ENCODE measurements at regions not wholly inside any gene's neighbourhood (a gene's known extent, or its start where the extent isn't known, plus 50 kb on each side); places are given as distances from the start of the nearest gene placed in this dataset.

DNA sequence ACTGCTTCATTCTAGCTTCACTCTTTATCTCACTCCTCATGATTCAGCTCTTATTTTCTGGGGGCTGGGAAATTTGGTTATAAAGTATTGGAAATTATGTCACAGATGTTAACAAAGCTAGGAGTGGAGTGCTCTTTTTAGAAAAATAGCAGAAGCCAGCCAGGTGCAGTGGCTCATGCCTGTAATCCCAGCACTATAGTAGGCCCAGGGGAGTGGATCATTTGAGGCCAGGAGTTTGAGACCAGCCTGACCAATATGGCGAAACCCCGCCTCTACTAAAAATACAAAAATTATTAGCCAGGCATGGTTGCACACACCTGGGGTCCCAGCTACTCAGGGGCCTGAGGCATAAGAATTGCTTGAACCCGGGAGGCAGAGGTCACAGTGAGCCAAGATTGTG lies 97.2 kb upstream of the GUCY1A1 start:
- POLR2A ChIA-PET: no interaction called here
- CTCF ChIA-PET: interaction anchor here (0.6 kb wide), 2 partner anchors 218 to 1574 kb away, joined by 3 read pairs; no protein-coding TSS in a partner anchor
- no peak overlapping the region for H3K4me3 ChIP-seq (ENCODE audit: low read depth, low read length)
- TF ChIP-seq ZNF610 (tag by site-specific recombination; IDR thresholded peaks at IDR 0.05; ENCODE audit: borderline replicate concordance) (no peak), ZNF548 (tag by site-specific recombination; IDR thresholded peaks at IDR 0.05) (no peak), SP7 (tag by site-specific recombination; IDR thresholded peaks at IDR 0.05) (no peak), ZEB2 (tag by site-specific recombination; IDR thresholded peaks at IDR 0.05) (no peak), ZNF623 (tag by site-specific recombination; IDR thresholded peaks at IDR 0.05) (no peak), ZNF121 (tag by site-specific recombination; IDR thresholded peaks at IDR 0.05) (no peak), ZNF24 (tag by site-specific recombination; IDR thresholded peaks at IDR 0.05) (no peak), ZNF366 (tag by site-specific recombination; conservative IDR thresholded peaks at IDR 0.05) (no peak), ZNF311 (tag by site-specific recombination; IDR thresholded peaks at IDR 0.05; ENCODE audit: borderline replicate concordance) (no peak), ZNF585B (tag by site-specific recombination; IDR thresholded peaks at IDR 0.05) (no peak), TRIM28 (IDR thresholded peaks at IDR 0.05; ENCODE audit: borderline replicate concordance, low read length) (no peak), ZNF549 (tag by site-specific recombination; IDR thresholded peaks at IDR 0.05) (no peak), ZNF571 (tag by site-specific recombination; IDR thresholded peaks at IDR 0.05) (no peak), ZBTB20 (tag by site-specific recombination; IDR thresholded peaks at IDR 0.05) (no peak), ZNF792 (tag by site-specific recombination; IDR thresholded peaks at IDR 0.05) (no peak), ZNF747 (tag by site-specific recombination; IDR thresholded peaks at IDR 0.05) (no peak), SETDB1 (IDR thresholded peaks at IDR 0.05; ENCODE audit: insufficient read length, low read length) (no peak)
- TF ChIP-seq, protein P1, sequence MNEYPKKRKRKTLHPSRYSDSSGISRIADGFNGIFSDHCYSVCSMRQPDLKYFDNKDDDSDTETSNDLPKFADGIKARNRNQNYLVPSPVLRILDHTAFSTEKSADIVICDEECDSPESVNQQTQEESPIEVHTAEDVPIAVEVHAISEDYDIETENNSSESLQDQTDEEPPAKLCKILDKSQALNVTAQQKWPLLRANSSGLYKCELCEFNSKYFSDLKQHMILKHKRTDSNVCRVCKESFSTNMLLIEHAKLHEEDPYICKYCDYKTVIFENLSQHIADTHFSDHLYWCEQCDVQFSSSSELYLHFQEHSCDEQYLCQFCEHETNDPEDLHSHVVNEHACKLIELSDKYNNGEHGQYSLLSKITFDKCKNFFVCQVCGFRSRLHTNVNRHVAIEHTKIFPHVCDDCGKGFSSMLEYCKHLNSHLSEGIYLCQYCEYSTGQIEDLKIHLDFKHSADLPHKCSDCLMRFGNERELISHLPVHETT (tag by site-specific recombination; IDR thresholded peaks at IDR 0.05): no peak
- TF ChIP-seq, protein P2, sequence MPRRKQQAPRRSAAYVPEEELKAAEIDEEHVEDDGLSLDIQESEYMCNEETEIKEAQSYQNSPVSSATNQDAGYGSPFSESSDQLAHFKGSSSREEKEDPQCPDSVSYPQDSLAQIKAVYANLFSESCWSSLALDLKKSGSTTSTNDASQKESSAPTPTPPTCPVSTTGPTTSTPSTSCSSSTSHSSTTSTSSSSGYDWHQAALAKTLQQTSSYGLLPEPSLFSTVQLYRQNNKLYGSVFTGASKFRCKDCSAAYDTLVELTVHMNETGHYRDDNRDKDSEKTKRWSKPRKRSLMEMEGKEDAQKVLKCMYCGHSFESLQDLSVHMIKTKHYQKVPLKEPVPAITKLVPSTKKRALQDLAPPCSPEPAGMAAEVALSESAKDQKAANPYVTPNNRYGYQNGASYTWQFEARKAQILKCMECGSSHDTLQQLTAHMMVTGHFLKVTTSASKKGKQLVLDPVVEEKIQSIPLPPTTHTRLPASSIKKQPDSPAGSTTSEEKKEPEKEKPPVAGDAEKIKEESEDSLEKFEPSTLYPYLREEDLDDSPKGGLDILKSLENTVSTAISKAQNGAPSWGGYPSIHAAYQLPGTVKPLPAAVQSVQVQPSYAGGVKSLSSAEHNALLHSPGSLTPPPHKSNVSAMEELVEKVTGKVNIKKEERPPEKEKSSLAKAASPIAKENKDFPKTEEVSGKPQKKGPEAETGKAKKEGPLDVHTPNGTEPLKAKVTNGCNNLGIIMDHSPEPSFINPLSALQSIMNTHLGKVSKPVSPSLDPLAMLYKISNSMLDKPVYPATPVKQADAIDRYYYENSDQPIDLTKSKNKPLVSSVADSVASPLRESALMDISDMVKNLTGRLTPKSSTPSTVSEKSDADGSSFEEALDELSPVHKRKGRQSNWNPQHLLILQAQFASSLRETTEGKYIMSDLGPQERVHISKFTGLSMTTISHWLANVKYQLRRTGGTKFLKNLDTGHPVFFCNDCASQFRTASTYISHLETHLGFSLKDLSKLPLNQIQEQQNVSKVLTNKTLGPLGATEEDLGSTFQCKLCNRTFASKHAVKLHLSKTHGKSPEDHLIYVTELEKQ (tag by site-specific recombination; IDR thresholded peaks at IDR 0.05; ENCODE audit: borderline replicate concordance): no peak
- no peaks in the 10 kb centered on the region for H3K4me1 ChIP-seq (ENCODE audit: control insufficient read depth, insufficient read depth, low read length)
- no peaks in the 10 kb centered on the region for H3K9me3 ChIP-seq (ENCODE audit: control insufficient read depth, insufficient read depth, low read depth, low read length)
- H3K36me3 ChIP-seq (ENCODE audit: control insufficient read depth in 2 of 2, insufficient read depth in 1 of 2, low read length in 2 of 2): no peaks in the 10 kb centered on the region
- no peak overlapping the region for H3K27ac ChIP-seq (ENCODE audit: extremely low read depth, low read depth, low read length)

DNA sequence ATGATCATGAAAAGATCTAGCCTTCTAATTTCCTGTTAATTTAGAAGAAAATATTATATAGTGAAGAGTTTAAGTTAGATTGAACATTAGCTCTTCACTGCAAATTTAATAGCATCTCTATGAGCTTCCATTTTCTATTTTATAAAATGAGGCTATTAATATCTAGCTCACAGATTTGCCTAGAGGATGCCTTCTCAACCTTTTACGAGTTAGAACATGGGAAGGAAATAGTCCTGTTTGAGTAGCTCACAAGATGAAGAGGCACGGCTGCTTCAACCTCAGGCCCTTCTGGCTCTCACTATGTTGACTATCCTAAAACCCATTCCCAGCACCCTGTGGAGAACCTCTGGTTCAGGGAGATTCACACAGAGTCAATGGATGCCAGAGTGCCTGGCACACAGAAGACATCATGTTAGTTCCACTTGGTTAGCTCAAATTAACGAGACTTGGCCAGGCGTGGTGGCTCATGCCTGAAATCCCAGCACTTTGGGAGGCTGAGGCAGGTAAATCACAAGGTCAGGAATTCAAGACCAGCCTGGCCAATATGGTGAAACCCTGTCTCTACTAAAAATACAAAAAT lies 97.9 kb upstream of the GUCY1A1 start:
- Histone ChIP-seq H3K9me3 (ENCODE audit: control insufficient read depth, insufficient read depth, low read depth, low read length) (no peaks in the 10 kb centered on the region), H3K4me1 (ENCODE audit: control insufficient read depth, insufficient read depth, low read length) (no peaks in the 10 kb centered on the region), H3K4me3 (ENCODE audit: low read depth, low read length) (no peak overlapping the region), H3K27ac (ENCODE audit: extremely low read depth, low read depth, low read length) (no peak overlapping the region), H3K36me3 (ENCODE audit: control insufficient read depth in 2 of 2, insufficient read depth in 1 of 2, low read length in 2 of 2) (no peaks in the 10 kb centered on the region)
- ChIA-PET CTCF (interaction anchor here (0.6 kb wide), 2 partner anchors 218 to 1575 kb away, joined by 3 read pairs; no protein-coding TSS in a partner anchor), POLR2A (no interaction called here)
- TF ChIP-seq ZSCAN30 (tag by site-specific recombination; IDR thresholded peaks at IDR 0.05): no peak
- no peak for TF ChIP-seq YY2 (tag by site-specific recombination; IDR thresholded peaks at IDR 0.05)
- no peak for TF ChIP-seq WT1 (tag by site-specific recombination; IDR thresholded peaks at IDR 0.05)
- TF ChIP-seq ZNF404 (tag by site-specific recombination; IDR thresholded peaks at IDR 0.05): no peak
- TF ChIP-seq ZNF785 (tag by site-specific recombination; IDR thresholded peaks at IDR 0.05): no peak
- no peak for TF ChIP-seq TRIM28 (IDR thresholded peaks at IDR 0.05; ENCODE audit: borderline replicate concordance, low read length)
- TF ChIP-seq, protein P3, sequence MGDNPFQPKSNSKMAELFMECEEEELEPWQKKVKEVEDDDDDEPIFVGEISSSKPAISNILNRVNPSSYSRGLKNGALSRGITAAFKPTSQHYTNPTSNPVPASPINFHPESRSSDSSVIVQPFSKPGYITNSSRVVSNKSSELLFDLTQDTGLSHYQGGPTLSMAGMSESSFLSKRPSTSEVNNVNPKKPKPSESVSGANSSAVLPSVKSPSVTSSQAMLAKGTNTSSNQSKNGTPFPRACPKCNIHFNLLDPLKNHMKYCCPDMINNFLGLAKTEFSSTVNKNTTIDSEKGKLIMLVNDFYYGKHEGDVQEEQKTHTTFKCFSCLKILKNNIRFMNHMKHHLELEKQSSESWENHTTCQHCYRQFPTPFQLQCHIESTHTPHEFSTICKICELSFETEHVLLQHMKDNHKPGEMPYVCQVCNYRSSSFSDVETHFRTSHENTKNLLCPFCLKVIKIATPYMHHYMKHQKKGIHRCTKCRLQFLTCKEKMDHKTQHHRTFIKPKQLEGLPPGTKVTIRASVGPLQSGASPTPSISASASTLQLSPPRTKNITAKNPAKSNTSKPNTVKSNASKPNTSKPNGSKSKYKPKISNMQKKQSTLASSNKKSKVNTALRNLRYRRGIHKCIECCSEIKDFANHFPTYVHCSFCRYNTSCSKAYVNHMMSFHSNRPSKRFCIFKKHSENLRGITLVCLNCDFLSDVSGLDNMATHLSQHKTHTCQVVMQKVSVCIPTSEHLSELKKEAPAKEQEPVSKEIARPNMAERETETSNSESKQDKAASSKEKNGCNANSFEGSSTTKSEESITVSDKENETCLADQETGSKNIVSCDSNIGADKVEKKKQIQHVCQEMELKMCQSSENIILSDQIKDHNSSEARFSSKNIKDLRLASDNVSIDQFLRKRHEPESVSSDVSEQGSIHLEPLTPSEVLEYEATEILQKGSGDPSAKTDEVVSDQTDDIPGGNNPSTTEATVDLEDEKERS (tag by site-specific recombination; IDR thresholded peaks at IDR 0.05): no peak
- TF ChIP-seq, protein P4, sequence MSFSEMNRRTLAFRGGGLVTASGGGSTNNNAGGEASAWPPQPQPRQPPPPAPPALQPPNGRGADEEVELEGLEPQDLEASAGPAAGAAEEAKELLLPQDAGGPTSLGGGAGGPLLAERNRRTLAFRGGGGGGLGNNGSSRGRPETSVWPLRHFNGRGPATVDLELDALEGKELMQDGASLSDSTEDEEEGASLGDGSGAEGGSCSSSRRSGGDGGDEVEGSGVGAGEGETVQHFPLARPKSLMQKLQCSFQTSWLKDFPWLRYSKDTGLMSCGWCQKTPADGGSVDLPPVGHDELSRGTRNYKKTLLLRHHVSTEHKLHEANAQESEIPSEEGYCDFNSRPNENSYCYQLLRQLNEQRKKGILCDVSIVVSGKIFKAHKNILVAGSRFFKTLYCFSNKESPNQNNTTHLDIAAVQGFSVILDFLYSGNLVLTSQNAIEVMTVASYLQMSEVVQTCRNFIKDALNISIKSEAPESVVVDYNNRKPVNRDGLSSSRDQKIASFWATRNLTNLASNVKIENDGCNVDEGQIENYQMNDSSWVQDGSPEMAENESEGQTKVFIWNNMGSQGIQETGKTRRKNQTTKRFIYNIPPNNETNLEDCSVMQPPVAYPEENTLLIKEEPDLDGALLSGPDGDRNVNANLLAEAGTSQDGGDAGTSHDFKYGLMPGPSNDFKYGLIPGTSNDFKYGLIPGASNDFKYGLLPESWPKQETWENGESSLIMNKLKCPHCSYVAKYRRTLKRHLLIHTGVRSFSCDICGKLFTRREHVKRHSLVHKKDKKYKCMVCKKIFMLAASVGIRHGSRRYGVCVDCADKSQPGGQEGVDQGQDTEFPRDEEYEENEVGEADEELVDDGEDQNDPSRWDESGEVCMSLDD (tag by site-specific recombination; IDR thresholded peaks at IDR 0.05): no peak
- no peak for TF ChIP-seq ZBTB20 (tag by site-specific recombination; IDR thresholded peaks at IDR 0.05)
- TF ChIP-seq ZNF211 (tag by site-specific recombination; IDR thresholded peaks at IDR 0.05; ENCODE audit: low read depth): no peak

Data from HEK293 (cell line).